Epithelial cell of prostate (primary cell): ENCODE measurements at regions not wholly inside any gene's neighbourhood (a gene's known extent, or its start where the extent isn't known, plus 50 kb on each side); places are given as distances from the start of the nearest gene placed in this dataset.

ENCODE experiments used
- DNase-seq: peaks from one replicate; pipeline ENCODE4 v3.0.0-alpha.2; 2011; ENCODE audit warnings: low read depth, low spot score
- H3K27ac ChIP-seq: fragments of 450-650 bp; 2 replicates; pipeline ENCODE4 v1.5.1; 2017; ENCODE audit warnings: mild to moderate bottlenecking

GRCh38 chr1:217228689-217229088 lies 402.2 kb downstream of the GPATCH2 start:
- no peak overlapping the region for H3K27ac ChIP-seq
- DNase-seq: no peak

- no peak for DNase-seq
- H3K27ac ChIP-seq: no peak overlapping the region
Measured at GRCh38 chr1:217224201-217224600, 406.7 kb downstream of the GPATCH2 start.

GRCh38 chr1:217214551-217214950 lies 416.3 kb downstream of the GPATCH2 start:
- no peak for DNase-seq
- H3K27ac ChIP-seq: no peak overlapping the region

- DNase-seq: no peak
- H3K27ac ChIP-seq: no peak overlapping the region
Measured at GRCh38 chr1:217211486-217211885, 419.4 kb downstream of the GPATCH2 start.

GRCh38 chr1:217205578-217205977 lies 425.3 kb downstream of the GPATCH2 start:
- DNase-seq: no peak

GRCh38 chr1:217196616-217197015 lies 434.3 kb downstream of the GPATCH2 start:
- no peak for DNase-seq
- H3K27ac ChIP-seq: no peak overlapping the region

More at GRCh38 chr1:217205578-217205977, 425.3 kb downstream of the GPATCH2 start:
- H3K27ac ChIP-seq: no peak overlapping the region

- H3K27ac ChIP-seq: no peak overlapping the region
- peak; percentile 29 for DNase-seq
Measured at GRCh38 chr1:217193151-217193550, 437.7 kb downstream of the GPATCH2 start.

GRCh38 chr1:217191441-217191840 lies 439.4 kb downstream of the GPATCH2 start:
- DNase-seq: no peak
- H3K27ac ChIP-seq: no peak overlapping the region

GRCh38 chr1:217190359-217190758 lies 440.5 kb downstream of the GPATCH2 start:
- no peak for DNase-seq
- H3K27ac ChIP-seq: no peak overlapping the region

GRCh38 chr1:217189362-217189761 lies 441.5 kb downstream of the GPATCH2 start:
- DNase-seq: no peak
- H3K27ac ChIP-seq: no peak overlapping the region

- no peak for DNase-seq
- H3K27ac ChIP-seq: no peak overlapping the region
Measured at GRCh38 chr1:217188280-217189237, 442.3 kb downstream of the GPATCH2 start.

GRCh38 chr1:217186664-217187063 lies 444.2 kb downstream of the GPATCH2 start:
- DNase-seq: no peak
- no peak overlapping the region for H3K27ac ChIP-seq

- H3K27ac ChIP-seq: no peak overlapping the region
- no peak for DNase-seq
Measured at GRCh38 chr1:217184854-217185253, 446.0 kb downstream of the GPATCH2 start.

- H3K27ac ChIP-seq: no peak overlapping the region
- no peak for DNase-seq
Measured at GRCh38 chr1:217182992-217183391, 447.9 kb downstream of the GPATCH2 start.

GRCh38 chr1:217181756-217182155 lies 449.1 kb downstream of the GPATCH2 start:
- DNase-seq: no peak

GRCh38 chr1:217181176-217181746 lies 449.6 kb downstream of the GPATCH2 start:
- no peak overlapping the region for H3K27ac ChIP-seq
- no peak for DNase-seq

More at GRCh38 chr1:217181756-217182155, 449.1 kb downstream of the GPATCH2 start:
- no peak overlapping the region for H3K27ac ChIP-seq

GRCh38 chr1:217180443-217180842 lies 450.4 kb downstream of the GPATCH2 start:
- DNase-seq: no peak
- H3K27ac ChIP-seq: no peak overlapping the region

- no peak for DNase-seq
- no peak overlapping the region for H3K27ac ChIP-seq
Measured at GRCh38 chr1:217164403-217164802, 441.2 kb upstream of the ESRRG start.

- H3K27ac ChIP-seq: no peak overlapping the region
- no peak for DNase-seq
Measured at GRCh38 chr1:217153361-217153760, 430.1 kb upstream of the ESRRG start.

- no peak for DNase-seq
Measured at GRCh38 chr1:217150366-217150765, 427.1 kb upstream of the ESRRG start.

GRCh38 chr1:217149791-217150190 lies 426.6 kb upstream of the ESRRG start:
- H3K27ac ChIP-seq: no peak overlapping the region
- DNase-seq: peak; percentile 79

More at GRCh38 chr1:217150366-217150765, 427.1 kb upstream of the ESRRG start:
- no peak overlapping the region for H3K27ac ChIP-seq
